H9 (cell line): ENCODE measurements at regions not wholly inside any gene's neighbourhood (a gene's known extent, or its start where the extent isn't known, plus 50 kb on each side); places are given as distances from the start of the nearest gene placed in this dataset.

Experiments used
- DNase-seq: peaks from one replicate; pipeline ENCODE4 v3.0.0-alpha.2; 2017
- H2AFZ ChIP-seq: one replicate; pipeline ENCODE4 v1.6.1; 2013; ENCODE audit warnings: mild to moderate bottlenecking, low read length, control low read depth, moderate library complexity
- H2AK5ac ChIP-seq: 2 replicates; pipeline ENCODE4 v1.6.1; 2013; ENCODE audit warnings: low read length, control low read depth, mixed read lengths; ENCODE audit not compliant: insufficient read length
- H2BK120ac ChIP-seq: one replicate; pipeline ENCODE4 v1.6.1; 2013; ENCODE audit warnings: low read depth, mild to moderate bottlenecking, low read length, control low read depth, inconsistent platforms; ENCODE audit not compliant: poor library complexity, severe bottlenecking
- H2BK12ac ChIP-seq: 2 replicates; pipeline ENCODE4 v1.6.1; 2013; ENCODE audit warnings: low read length, control low read depth, mixed read lengths, low read depth; ENCODE audit not compliant: insufficient read length
- H2BK15ac ChIP-seq: 2 replicates; pipeline ENCODE4 v1.6.1; 2013; ENCODE audit warnings: low read depth, low read length, control low read depth
- H2BK20ac ChIP-seq: one replicate; pipeline ENCODE4 v1.6.1; 2013; ENCODE audit warnings: low read depth, mild to moderate bottlenecking, low read length, control low read depth, inconsistent platforms; ENCODE audit not compliant: poor library complexity, severe bottlenecking
- H2BK5ac ChIP-seq: 2 replicates; pipeline ENCODE4 v1.6.1; 2013; ENCODE audit warnings: low read length, control low read depth, mixed read lengths; ENCODE audit not compliant: insufficient read length
- H3K14ac ChIP-seq: 2 replicates; pipeline ENCODE4 v1.6.1; 2013; ENCODE audit warnings: low read length, control low read depth; ENCODE audit not compliant: insufficient read depth
- H3K18ac ChIP-seq: 2 replicates; pipeline ENCODE4 v1.6.1; 2013; ENCODE audit warnings: low read depth, mild to moderate bottlenecking, mixed read lengths, low read length, control low read depth; ENCODE audit not compliant: insufficient read length
- H3K23ac ChIP-seq: 2 replicates; pipeline ENCODE4 v1.6.1; 2013; ENCODE audit warnings: low read length, control low read depth, mixed read lengths, low read depth; ENCODE audit not compliant: insufficient read length
- H3K23me2 ChIP-seq: 2 replicates; pipeline ENCODE4 v1.6.1; 2013; ENCODE audit warnings: low read depth, mild to moderate bottlenecking, mixed read lengths, low read length, control low read depth; ENCODE audit not compliant: insufficient read length, poor library complexity, severe bottlenecking
- H3K27ac ChIP-seq: 2 replicates; pipeline ENCODE4 v1.5.1; 2013; ENCODE audit warnings: low read length, control low read depth, mixed read lengths, low read depth; ENCODE audit not compliant: insufficient read length
- H3K27me3 ChIP-seq: 2 replicates; pipeline ENCODE4 v1.6.1; 2013; ENCODE audit warnings: low read length, control low read depth, inconsistent platforms; ENCODE audit not compliant: insufficient read depth
- H3K4ac ChIP-seq: 2 replicates; pipeline ENCODE4 v1.6.1; 2013; ENCODE audit warnings: low read depth, mild to moderate bottlenecking, control low read depth, inconsistent platforms, low read length, moderate library complexity
- H3K4me1 ChIP-seq: 2 replicates; pipeline ENCODE4 v1.6.1; 2013; ENCODE audit warnings: low read length, control low read depth, inconsistent platforms; ENCODE audit not compliant: insufficient read depth
- H3K4me2 ChIP-seq: 2 replicates; pipeline ENCODE4 v1.6.1; 2013; ENCODE audit warnings: low read length, control low read depth, mixed read lengths; ENCODE audit not compliant: insufficient read length, insufficient read depth
- H3K56ac ChIP-seq: 2 replicates; pipeline ENCODE4 v1.6.1; 2013; ENCODE audit warnings: low read depth, mild to moderate bottlenecking, mixed read lengths, low read length, control low read depth; ENCODE audit not compliant: insufficient read length
- H3K79me1 ChIP-seq: 2 replicates; pipeline ENCODE4 v1.6.1; 2013; ENCODE audit warnings: low read depth, mild to moderate bottlenecking, moderate library complexity, low read length, control low read depth, inconsistent platforms; ENCODE audit not compliant: insufficient read depth, poor library complexity, severe bottlenecking
- H3K79me2 ChIP-seq: 2 replicates; pipeline ENCODE4 v1.6.1; 2013; ENCODE audit warnings: low read length, control low read depth, inconsistent platforms; ENCODE audit not compliant: insufficient read depth
- H3K9ac ChIP-seq: 2 replicates; pipeline ENCODE4 v1.6.1; 2013; ENCODE audit warnings: low read length, control low read depth, mixed read lengths; ENCODE audit not compliant: insufficient read length; ENCODE audit errors: extremely low read depth
- H3K9me3 ChIP-seq: one replicate; pipeline ENCODE4 v1.6.1; 2013; ENCODE audit warnings: low read depth, low read length, inconsistent platforms; ENCODE audit not compliant: control insufficient read depth
- H3T11ph ChIP-seq: one replicate; pipeline ENCODE4 v1.6.1; 2013; ENCODE audit warnings: mild to moderate bottlenecking, low read length, control low read depth, inconsistent platforms
- H4K20me1 ChIP-seq: one replicate; pipeline ENCODE4 v1.6.1; 2013; ENCODE audit not compliant: control insufficient read depth, insufficient read length, insufficient read depth
- H4K5ac ChIP-seq: 2 replicates; pipeline ENCODE4 v1.6.1; 2013; ENCODE audit warnings: low read depth, mild to moderate bottlenecking, mixed read lengths, low read length, control low read depth; ENCODE audit not compliant: insufficient read length
- H4K8ac ChIP-seq: replicated peaks from 2 replicates; pipeline ENCODE4 v1.6.1; 2013; ENCODE audit warnings: low read length, control low read depth, mixed read lengths, low read depth; ENCODE audit not compliant: insufficient read length
- H4K91ac ChIP-seq: 2 replicates; pipeline ENCODE4 v1.6.1; 2013; ENCODE audit warnings: low read depth, mild to moderate bottlenecking, moderate library complexity, mixed read lengths, low read length, control low read depth; ENCODE audit not compliant: insufficient read length
- H3K27ac Mint-ChIP-seq, 3 experiments: 2 replicates in 2 of 3; 3 replicates in 1 of 3; pipeline ENCODE4 v1.8.0; 2020 to 2021; ENCODE audit warnings: mixed read lengths in 3 of 3, mild to moderate bottlenecking in 1 of 3, moderate library complexity in 1 of 3
- H3K27me3 Mint-ChIP-seq: 2 replicates; pipeline ENCODE4 v1.8.0; 2021; ENCODE audit warnings: low read depth, mild to moderate bottlenecking, moderate library complexity, mixed read lengths
- H3K36me3 Mint-ChIP-seq, 3 experiments: 2 replicates in 2 of 3; 3 replicates in 1 of 3; pipeline ENCODE4 v1.8.0; 2020 to 2021; ENCODE audit warnings: low read depth in 3 of 3, mixed read lengths in 3 of 3; ENCODE audit not compliant: insufficient read depth in 1 of 3
- H3K4me1 Mint-ChIP-seq, 2 experiments: 2 replicates each; pipeline ENCODE4 v1.8.0; 2020; ENCODE audit warnings: mixed read lengths in 2 of 2
- H3K4me3 Mint-ChIP-seq, 2 experiments: 2 replicates in 1 of 2; 3 replicates in 1 of 2; pipeline ENCODE4 v1.8.0; 2020 to 2021; ENCODE audit warnings: mild to moderate bottlenecking in 2 of 2, mixed read lengths in 2 of 2, moderate library complexity in 1 of 2
- H3K9me3 Mint-ChIP-seq, 2 experiments: 2 replicates in 1 of 2; 3 replicates in 1 of 2; pipeline ENCODE4 v1.8.0; 2020; ENCODE audit warnings: mild to moderate bottlenecking in 2 of 2, mixed read lengths in 2 of 2, moderate library complexity in 1 of 2
- CTCF ChIP-seq: fragments of 200-600 bp; sonication (generic); conservative IDR thresholded peaks from 3 replicates; pipeline ENCODE4 v1.8.0; 2021; ENCODE audit warnings: antibody characterized with exemption, mild to moderate bottlenecking
- WGBS: extraction: QIAGEN DNeasy Blood & Tissue Kit; methylation state at CpG from one replicate; pipeline ENCODE4 v1.1.7; 2013; ENCODE audit warnings: missing lambda C conversion rate, low lambda C conversion rate, mixed read lengths; ENCODE audit not compliant: insufficient read length; ENCODE audit errors: extremely low coverage; 5-methylcytosine and 5-hydroxymethylcytosine counted together

- no peaks in the 10 kb centered on the region; the same call in 1 of the 2 replicates for H3K4me1 ChIP-seq
- no peak overlapping the region for H4K91ac ChIP-seq
- no peaks in the 10 kb centered on the region for H3K79me2 ChIP-seq
- no peak overlapping the region; a peak in 1 of 5 replicates for H3K4me3 Mint-ChIP-seq
- H3K36me3 Mint-ChIP-seq = no peaks in the 10 kb centered on the region
- no peak for TF ChIP-seq CTCF
- H3K23ac ChIP-seq = no peak overlapping the region
- DNase-seq = no peak
- H3K4me1 Mint-ChIP-seq = peaks cover 52 to 57% of the 10 kb centered on the region in 2 experiments
- no peak overlapping the region for H3K27ac Mint-ChIP-seq
- no peak overlapping the region for H3K4ac ChIP-seq
- no peak overlapping the region for H2AFZ ChIP-seq
- no peaks in the 10 kb centered on the region; a peak in 1 of 5 replicates for H3K9me3 Mint-ChIP-seq
- H4K8ac ChIP-seq = no peak overlapping the region
- H4K5ac ChIP-seq = no peak overlapping the region
- no peaks in the 10 kb centered on the region for H4K20me1 ChIP-seq
- no peak overlapping the region for H3K9ac ChIP-seq
- H3K27me3 ChIP-seq = no peaks in the 10 kb centered on the region
- no CpG with 5 or more reads among the region's 7 CpGs for WGBS
- no peaks in the 10 kb centered on the region for H3K9me3 ChIP-seq
- H3K18ac ChIP-seq = no peak overlapping the region
- no peak overlapping the region for H3K4me2 ChIP-seq
- H3K14ac ChIP-seq = no peak overlapping the region
- no peak overlapping the region for H3K27ac ChIP-seq
- H2BK12ac ChIP-seq = no peak overlapping the region
- no peaks in the 10 kb centered on the region for H3K23me2 ChIP-seq
- no peak overlapping the region for H3K56ac ChIP-seq
- H2AK5ac ChIP-seq = no peak overlapping the region
- no peak overlapping the region for H2BK20ac ChIP-seq
- no peak overlapping the region for H3T11ph ChIP-seq
- peaks cover 12% of the 10 kb centered on the region for H3K27me3 Mint-ChIP-seq
- no peak overlapping the region for H2BK5ac ChIP-seq
- H2BK120ac ChIP-seq = no peak overlapping the region
- no peaks in the 10 kb centered on the region for H3K79me1 ChIP-seq
- H2BK15ac ChIP-seq = no peak overlapping the region
These were observed 205.2 kb downstream of the RHOU start for GRCh38 chr1:228940526-228940925.
